ENCODE measurements at regions not wholly inside any gene's neighbourhood (a gene's known extent, or its start where the extent isn't known, plus 50 kb on each side); places are given as distances from the start of the nearest gene placed in this dataset.

DNA sequence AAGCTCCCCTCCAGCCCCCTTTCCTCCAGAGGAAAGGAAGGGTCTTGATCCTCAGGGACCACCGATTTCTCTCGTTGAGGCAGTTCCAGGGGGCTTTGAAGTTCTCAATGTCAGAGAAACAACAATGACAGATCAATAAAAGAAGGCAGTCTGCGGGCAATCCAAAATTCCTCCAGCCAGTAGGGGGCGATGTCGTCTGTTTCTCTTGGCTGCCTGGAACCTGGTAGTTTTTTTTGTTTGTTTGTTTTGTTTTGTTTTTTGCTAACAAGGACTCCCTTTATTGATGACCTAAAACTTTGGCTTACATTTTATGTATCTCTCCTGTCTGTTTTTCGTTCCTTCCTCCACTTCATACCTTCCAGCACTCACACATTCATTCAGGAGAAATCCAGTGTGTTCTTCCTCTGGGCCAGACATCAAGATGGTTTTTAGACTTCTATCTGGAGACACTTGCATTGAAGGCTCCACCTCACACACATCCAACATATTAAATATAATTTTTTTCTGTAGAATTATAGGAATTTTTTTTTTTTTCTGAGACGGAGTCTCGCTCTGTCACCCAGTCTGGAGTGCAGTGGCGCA lies 276.6 kb downstream of the RPLP1 start:
- no peak overlapping the region for H3K4me3 ChIP-seq
- ATAC-seq = peak; percentile 38
- H3K36me3 ChIP-seq (ENCODE audit: low read depth) = no peaks in the 10 kb centered on the region
- H3K4me1 ChIP-seq (ENCODE audit: low read depth) = no peaks in the 10 kb centered on the region
- no peaks in the 10 kb centered on the region for H3K9me3 ChIP-seq
- peak in 2 of 3 donors; percentile 70 to 84 for DNase-seq
- TF ChIP-seq, protein P1, sequence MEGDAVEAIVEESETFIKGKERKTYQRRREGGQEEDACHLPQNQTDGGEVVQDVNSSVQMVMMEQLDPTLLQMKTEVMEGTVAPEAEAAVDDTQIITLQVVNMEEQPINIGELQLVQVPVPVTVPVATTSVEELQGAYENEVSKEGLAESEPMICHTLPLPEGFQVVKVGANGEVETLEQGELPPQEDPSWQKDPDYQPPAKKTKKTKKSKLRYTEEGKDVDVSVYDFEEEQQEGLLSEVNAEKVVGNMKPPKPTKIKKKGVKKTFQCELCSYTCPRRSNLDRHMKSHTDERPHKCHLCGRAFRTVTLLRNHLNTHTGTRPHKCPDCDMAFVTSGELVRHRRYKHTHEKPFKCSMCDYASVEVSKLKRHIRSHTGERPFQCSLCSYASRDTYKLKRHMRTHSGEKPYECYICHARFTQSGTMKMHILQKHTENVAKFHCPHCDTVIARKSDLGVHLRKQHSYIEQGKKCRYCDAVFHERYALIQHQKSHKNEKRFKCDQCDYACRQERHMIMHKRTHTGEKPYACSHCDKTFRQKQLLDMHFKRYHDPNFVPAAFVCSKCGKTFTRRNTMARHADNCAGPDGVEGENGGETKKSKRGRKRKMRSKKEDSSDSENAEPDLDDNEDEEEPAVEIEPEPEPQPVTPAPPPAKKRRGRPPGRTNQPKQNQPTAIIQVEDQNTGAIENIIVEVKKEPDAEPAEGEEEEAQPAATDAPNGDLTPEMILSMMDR (IDR thresholded peaks at IDR 0.05) = peak; percentile 34
- intact Hi-C loops (cut with DNase I, micrococcal nuclease) = no loop called here

DNA sequence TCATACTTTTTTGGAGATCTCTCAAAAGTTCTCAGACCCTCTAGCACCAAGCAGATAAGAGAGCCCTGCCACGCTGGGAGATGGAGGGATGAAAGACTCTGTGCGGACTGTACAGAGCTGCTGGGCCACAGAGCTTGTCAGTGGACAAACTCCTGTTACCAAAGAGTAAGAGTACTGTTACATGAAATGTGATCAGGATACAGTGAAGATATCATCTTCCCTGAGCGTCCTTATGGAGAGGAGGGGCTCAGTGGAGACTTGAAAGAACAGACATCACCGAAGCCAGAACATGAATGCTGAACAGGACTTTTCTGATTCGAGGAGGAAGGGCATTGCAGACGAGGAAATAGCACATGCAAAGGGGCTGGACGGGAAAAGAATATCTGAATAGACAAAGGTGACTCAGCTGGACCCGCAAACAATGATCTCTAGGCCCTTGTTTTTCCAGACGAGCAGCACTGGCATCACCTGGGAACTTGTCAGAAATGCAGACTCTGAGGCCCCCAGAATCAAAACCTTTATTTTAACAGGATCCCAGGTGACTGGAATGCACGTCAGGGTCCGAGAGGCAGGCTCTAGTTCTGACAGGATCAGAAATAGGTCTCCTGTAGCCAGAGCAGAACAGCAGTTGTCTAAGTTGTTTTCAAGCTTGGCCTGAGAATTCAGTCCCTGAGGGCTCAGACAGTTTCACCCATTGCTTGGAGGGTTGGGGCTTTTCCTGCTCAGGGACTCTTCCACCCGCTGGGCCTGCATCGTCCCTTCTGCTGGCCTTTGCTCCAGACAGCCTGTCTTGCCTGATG lies 277.9 kb downstream of the RPLP1 start:
- Histone ChIP-seq H3K4me1 (ENCODE audit: low read depth) (no peaks in the 10 kb centered on the region), H3K9me3 (no peaks in the 10 kb centered on the region), H3K4me3 (no peak overlapping the region), H3K36me3 (ENCODE audit: low read depth) (no peaks in the 10 kb centered on the region)
- DNase-seq (no peak), ATAC-seq (no peak)
- TF ChIP-seq, protein P1 (IDR thresholded peaks at IDR 0.05) = no peak
- intact Hi-C loops (cut with DNase I, micrococcal nuclease) = no loop called here

DNA sequence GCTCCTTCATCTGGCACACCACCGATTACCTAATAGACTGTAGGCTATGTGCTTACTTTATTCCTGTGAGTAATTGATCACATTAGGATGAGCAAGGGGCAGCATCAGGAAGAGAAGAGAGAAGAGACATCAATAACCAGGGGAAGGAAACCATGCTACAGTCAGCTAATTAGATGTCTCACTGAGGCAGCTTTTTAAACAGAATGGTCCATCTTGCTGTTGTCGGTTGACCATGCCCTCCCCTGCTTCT lies 278.4 kb downstream of the RPLP1 start:
- intact Hi-C loops (cut with DNase I, micrococcal nuclease) = no loop called here
- TF ChIP-seq, protein P1 (IDR thresholded peaks at IDR 0.05) = no peak
- H3K4me3 ChIP-seq = no peak overlapping the region
- H3K36me3 ChIP-seq (ENCODE audit: low read depth) = no peaks in the 10 kb centered on the region
- ATAC-seq (no peak), DNase-seq (no peak)
- no peaks in the 10 kb centered on the region for H3K9me3 ChIP-seq
- H3K4me1 ChIP-seq (ENCODE audit: low read depth) = no peaks in the 10 kb centered on the region

GRCh38 chr15:69731581-69731980 lies 279.0 kb downstream of the RPLP1 start:
- ATAC-seq = no peak
- intact Hi-C loops (cut with DNase I, micrococcal nuclease) = no loop called here

GRCh38 chr15:69732133-69732532 lies 279.5 kb downstream of the RPLP1 start:
- TF ChIP-seq, protein P1 (IDR thresholded peaks at IDR 0.05) = no peak
- Histone ChIP-seq H3K4me3 (no peak overlapping the region), H3K9me3 (no peaks in the 10 kb centered on the region), H3K36me3 (ENCODE audit: low read depth) (no peaks in the 10 kb centered on the region), H3K4me1 (ENCODE audit: low read depth) (no peaks in the 10 kb centered on the region)
- intact Hi-C loops (cut with DNase I, micrococcal nuclease) = no loop called here
- ATAC-seq (no peak), DNase-seq (no peak)

More at GRCh38 chr15:69731581-69731980, 279.0 kb downstream of the RPLP1 start:
- no peak for DNase-seq
- TF ChIP-seq, protein P1 (IDR thresholded peaks at IDR 0.05) = no peak
- Histone ChIP-seq H3K4me3 (no peak overlapping the region), H3K4me1 (ENCODE audit: low read depth) (no peaks in the 10 kb centered on the region), H3K36me3 (ENCODE audit: low read depth) (no peaks in the 10 kb centered on the region), H3K9me3 (no peaks in the 10 kb centered on the region)

All from mucosa of descending colon (tissue), 3 donors.